ENCODE measurements at regions not wholly inside any gene's neighbourhood (a gene's known extent, or its start where the extent isn't known, plus 50 kb on each side); places are given as distances from the start of the nearest gene placed in this dataset.
"Not testable (repeated sequence)": the region's sequence is repeated elsewhere in the genome, so short reads cannot be mapped to it uniquely, and the experiment has no call there.

DNA sequence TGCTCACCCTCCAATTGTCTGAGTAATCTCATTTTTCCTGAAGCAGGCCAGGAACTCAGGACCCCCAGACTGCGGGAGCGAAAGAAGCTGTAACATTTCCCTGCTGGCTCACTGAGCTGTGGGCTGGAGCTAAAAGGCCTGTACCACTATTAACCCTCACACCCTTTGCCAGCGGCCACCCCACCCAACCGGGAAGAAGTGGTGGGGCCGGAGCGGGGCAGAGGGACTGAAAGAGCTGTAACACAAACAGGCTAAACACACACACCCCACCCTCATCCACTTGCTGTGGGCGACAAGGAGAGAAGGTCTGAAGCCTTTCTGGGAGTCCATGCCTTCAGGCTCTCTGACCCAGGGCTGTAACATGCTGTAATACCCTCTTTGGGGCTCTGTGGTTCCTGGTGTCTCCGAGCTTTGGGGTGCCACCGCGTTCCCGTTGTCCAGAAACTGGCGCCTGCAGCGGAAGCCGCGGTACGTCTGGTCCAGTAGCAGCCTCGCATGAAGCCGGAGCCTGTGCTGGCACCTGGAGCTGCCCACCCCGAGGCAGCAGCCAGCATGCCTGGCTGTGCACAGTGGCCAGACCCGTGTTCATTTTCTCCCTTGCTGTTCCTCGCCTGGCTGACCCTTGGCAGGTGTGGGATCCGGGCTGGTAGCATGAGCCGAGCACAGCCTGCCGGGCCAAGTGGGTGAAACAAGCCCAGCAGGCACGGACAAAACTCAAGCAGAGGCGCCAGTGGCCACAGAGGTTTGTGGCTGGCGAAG lies 345.5 kb upstream of the MGAT4C start:
- Histone ChIP-seq H3K4me1 (ENCODE audit: control insufficient read depth in 1 of 2, insufficient read depth in 2 of 2, low read length in 2 of 2) (no peaks in the 10 kb centered on the region), H3K27me3 (ENCODE audit: control insufficient read depth in 1 of 2, insufficient read depth in 2 of 2, low read length in 2 of 2) (no peaks in the 10 kb centered on the region), H3K9me3 (ENCODE audit: control insufficient read depth in 1 of 2, low read length in 2 of 2) (no peaks in the 10 kb centered on the region), H3K27ac (ENCODE audit: low read depth, low read length) (no peak overlapping the region), H3K36me3 (ENCODE audit: control insufficient read depth in 1 of 2, insufficient read depth in 2 of 2, low read length in 2 of 2) (no peaks in the 10 kb centered on the region), H3K4me3 (ENCODE audit: low read depth in 1 of 2, low read length in 2 of 2) (no peak overlapping the region), H3K9ac (ENCODE audit: low read depth in 1 of 2, low read length in 2 of 2) (no peak overlapping the region)

GRCh38 chr12:86600664-86601231 lies 344.6 kb upstream of the MGAT4C start:
- Histone ChIP-seq H3K36me3 (ENCODE audit: control insufficient read depth in 1 of 2, insufficient read depth in 2 of 2, low read length in 2 of 2) (no peaks in the 10 kb centered on the region), H3K4me3 (ENCODE audit: low read depth in 1 of 2, low read length in 2 of 2) (no peak overlapping the region), H3K9ac (ENCODE audit: low read depth in 1 of 2, low read length in 2 of 2) (no peak overlapping the region), H3K9me3 (ENCODE audit: control insufficient read depth in 1 of 2, low read length in 2 of 2) (no peaks in the 10 kb centered on the region), H3K27me3 (ENCODE audit: control insufficient read depth in 1 of 2, insufficient read depth in 2 of 2, low read length in 2 of 2) (no peaks in the 10 kb centered on the region), H3K27ac (ENCODE audit: low read depth, low read length) (no peak overlapping the region), H3K4me1 (ENCODE audit: control insufficient read depth in 1 of 2, insufficient read depth in 2 of 2, low read length in 2 of 2) (no peaks in the 10 kb centered on the region)

DNA sequence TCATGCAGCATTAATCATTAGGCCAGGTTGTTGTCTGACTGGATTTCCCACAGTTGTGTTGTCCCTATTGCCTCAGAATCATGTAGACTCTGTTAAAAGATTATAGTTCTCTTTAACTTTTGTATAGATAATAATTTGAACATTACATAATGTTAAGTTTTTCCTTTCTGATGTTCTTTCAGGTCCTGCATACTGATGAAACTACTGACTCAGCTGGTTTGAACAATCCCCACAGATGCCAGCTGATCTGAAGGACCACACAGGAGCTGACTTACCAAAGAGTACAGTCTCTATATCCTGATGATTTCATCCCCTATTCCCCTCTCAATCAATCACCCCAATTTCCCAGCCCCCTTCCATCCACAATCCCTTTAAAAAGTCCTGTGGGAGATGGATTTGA lies 341.2 kb upstream of the MGAT4C start:
- Histone ChIP-seq H3K4me3 (ENCODE audit: low read depth in 1 of 2, low read length in 2 of 2) (no peak overlapping the region), H3K9me3 (ENCODE audit: control insufficient read depth in 1 of 2, low read length in 2 of 2) (no peaks in the 10 kb centered on the region), H3K27ac (ENCODE audit: low read depth, low read length) (no peak overlapping the region), H3K27me3 (ENCODE audit: control insufficient read depth in 1 of 2, insufficient read depth in 2 of 2, low read length in 2 of 2) (no peaks in the 10 kb centered on the region), H3K36me3 (ENCODE audit: control insufficient read depth in 1 of 2, insufficient read depth in 2 of 2, low read length in 2 of 2) (no peaks in the 10 kb centered on the region), H3K9ac (ENCODE audit: low read depth in 1 of 2, low read length in 2 of 2) (no peak overlapping the region), H3K4me1 (ENCODE audit: control insufficient read depth in 1 of 2, insufficient read depth in 2 of 2, low read length in 2 of 2) (no peaks in the 10 kb centered on the region)

GRCh38 chr12:86590296-86590695 lies 334.1 kb upstream of the MGAT4C start:
- Histone ChIP-seq H3K9me3 (ENCODE audit: control insufficient read depth in 1 of 2, low read length in 2 of 2) (no peaks in the 10 kb centered on the region), H3K27me3 (ENCODE audit: control insufficient read depth in 1 of 2, insufficient read depth in 2 of 2, low read length in 2 of 2) (no peaks in the 10 kb centered on the region), H3K9ac (ENCODE audit: low read depth in 1 of 2, low read length in 2 of 2) (no peak overlapping the region), H3K4me3 (ENCODE audit: low read depth in 1 of 2, low read length in 2 of 2) (no peak overlapping the region), H3K36me3 (ENCODE audit: control insufficient read depth in 1 of 2, insufficient read depth in 2 of 2, low read length in 2 of 2) (no peaks in the 10 kb centered on the region), H3K27ac (ENCODE audit: low read depth, low read length) (no peak overlapping the region), H3K4me1 (ENCODE audit: control insufficient read depth in 1 of 2, insufficient read depth in 2 of 2, low read length in 2 of 2) (no peaks in the 10 kb centered on the region)

DNA sequence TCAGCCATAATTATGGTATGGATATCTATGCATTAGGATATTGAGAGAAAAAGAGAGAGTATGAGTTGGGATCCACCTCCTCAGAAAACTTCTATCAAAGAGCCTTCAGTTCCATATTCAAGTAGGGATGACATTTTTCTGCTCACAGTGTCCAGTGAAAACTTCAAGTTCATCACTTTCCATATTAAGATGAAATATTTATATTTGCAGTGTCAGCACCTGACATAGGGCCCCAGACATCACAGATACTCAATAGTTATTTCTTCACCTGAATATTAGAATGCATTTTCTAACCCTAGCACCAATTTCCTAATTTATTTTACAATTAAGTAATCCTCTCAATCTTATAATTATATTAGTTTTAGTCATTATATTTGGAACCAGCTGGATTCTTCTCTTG lies 318.0 kb upstream of the MGAT4C start:
- Histone ChIP-seq H3K9ac (ENCODE audit: low read depth in 1 of 2, low read length in 2 of 2) (no peak overlapping the region), H3K4me1 (ENCODE audit: control insufficient read depth in 1 of 2, insufficient read depth in 2 of 2, low read length in 2 of 2) (no peaks in the 10 kb centered on the region), H3K27me3 (ENCODE audit: control insufficient read depth in 1 of 2, insufficient read depth in 2 of 2, low read length in 2 of 2) (no peaks in the 10 kb centered on the region), H3K4me3 (ENCODE audit: low read depth in 1 of 2, low read length in 2 of 2) (no peak overlapping the region), H3K9me3 (ENCODE audit: control insufficient read depth in 1 of 2, low read length in 2 of 2) (no peaks in the 10 kb centered on the region), H3K27ac (ENCODE audit: low read depth, low read length) (no peak overlapping the region), H3K36me3 (ENCODE audit: control insufficient read depth in 1 of 2, insufficient read depth in 2 of 2, low read length in 2 of 2) (no peaks in the 10 kb centered on the region)

- Histone ChIP-seq H3K36me3 (ENCODE audit: control insufficient read depth in 1 of 2, insufficient read depth in 2 of 2, low read length in 2 of 2) (no peaks in the 10 kb centered on the region), H3K9ac (ENCODE audit: low read depth in 1 of 2, low read length in 2 of 2) (no peak overlapping the region), H3K9me3 (ENCODE audit: control insufficient read depth in 1 of 2, low read length in 2 of 2) (no peaks in the 10 kb centered on the region), H3K4me3 (ENCODE audit: low read depth in 1 of 2, low read length in 2 of 2) (no peak overlapping the region), H3K27ac (ENCODE audit: low read depth, low read length) (no peak overlapping the region), H3K4me1 (ENCODE audit: control insufficient read depth in 1 of 2, insufficient read depth in 2 of 2, low read length in 2 of 2) (no peaks in the 10 kb centered on the region), H3K27me3 (ENCODE audit: control insufficient read depth in 1 of 2, insufficient read depth in 2 of 2, low read length in 2 of 2) (no peaks in the 10 kb centered on the region)
Observed at GRCh38 chr12:86572455-86572854, 316.3 kb upstream of the MGAT4C start.

DNA sequence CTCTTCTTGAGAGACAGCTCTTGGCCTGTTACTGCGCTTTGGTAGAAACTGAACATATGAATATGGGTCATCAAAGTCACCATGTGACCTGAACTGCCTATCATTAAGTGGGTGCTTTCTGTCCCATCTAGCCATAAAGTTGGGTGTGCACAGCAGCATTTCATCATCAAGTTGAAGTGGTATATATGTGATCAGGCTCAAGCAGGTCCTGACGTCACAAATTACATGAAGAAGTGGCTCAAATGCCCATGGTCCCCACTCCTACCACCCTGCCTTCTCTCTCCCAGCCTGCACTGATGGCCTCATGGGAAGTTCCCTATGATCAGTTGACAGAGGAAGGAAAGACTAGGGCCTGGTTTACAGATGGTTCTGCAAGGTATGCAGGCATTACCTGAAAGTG lies 308.8 kb upstream of the MGAT4C start:
- no peaks in the 10 kb centered on the region for H3K27me3 ChIP-seq (ENCODE audit: control insufficient read depth in 1 of 2, insufficient read depth in 2 of 2, low read length in 2 of 2)

GRCh38 chr12:86555491-86555890 lies 299.3 kb upstream of the MGAT4C start:
- H3K9ac ChIP-seq (ENCODE audit: low read depth in 1 of 2, low read length in 2 of 2); H3K27me3 ChIP-seq (ENCODE audit: control insufficient read depth in 1 of 2, insufficient read depth in 2 of 2, low read length in 2 of 2); H3K4me3 ChIP-seq (ENCODE audit: low read depth in 1 of 2, low read length in 2 of 2); H3K27ac ChIP-seq (ENCODE audit: low read depth, low read length); H3K36me3 ChIP-seq (ENCODE audit: control insufficient read depth in 1 of 2, insufficient read depth in 2 of 2, low read length in 2 of 2); H3K4me1 ChIP-seq (ENCODE audit: control insufficient read depth in 1 of 2, insufficient read depth in 2 of 2, low read length in 2 of 2); H3K9me3 ChIP-seq (ENCODE audit: control insufficient read depth in 1 of 2, low read length in 2 of 2): not testable (repeated sequence)

More for the DNA sequence above, 308.8 kb upstream of the MGAT4C start:
- H3K4me1 ChIP-seq (ENCODE audit: control insufficient read depth in 1 of 2, insufficient read depth in 2 of 2, low read length in 2 of 2), result no peaks in the 10 kb centered on the region
- no peak overlapping the region for H3K4me3 ChIP-seq (ENCODE audit: low read depth in 1 of 2, low read length in 2 of 2)
- H3K36me3 ChIP-seq (ENCODE audit: control insufficient read depth in 1 of 2, insufficient read depth in 2 of 2, low read length in 2 of 2), result no peaks in the 10 kb centered on the region
- H3K27ac ChIP-seq (ENCODE audit: low read depth, low read length), result no peak overlapping the region
- no peak overlapping the region for H3K9ac ChIP-seq (ENCODE audit: low read depth in 1 of 2, low read length in 2 of 2)
- peaks cover 2 to 4% of the 10 kb centered on the region in 2 donors for H3K9me3 ChIP-seq (ENCODE audit: control insufficient read depth in 1 of 2, low read length in 2 of 2)

DNA sequence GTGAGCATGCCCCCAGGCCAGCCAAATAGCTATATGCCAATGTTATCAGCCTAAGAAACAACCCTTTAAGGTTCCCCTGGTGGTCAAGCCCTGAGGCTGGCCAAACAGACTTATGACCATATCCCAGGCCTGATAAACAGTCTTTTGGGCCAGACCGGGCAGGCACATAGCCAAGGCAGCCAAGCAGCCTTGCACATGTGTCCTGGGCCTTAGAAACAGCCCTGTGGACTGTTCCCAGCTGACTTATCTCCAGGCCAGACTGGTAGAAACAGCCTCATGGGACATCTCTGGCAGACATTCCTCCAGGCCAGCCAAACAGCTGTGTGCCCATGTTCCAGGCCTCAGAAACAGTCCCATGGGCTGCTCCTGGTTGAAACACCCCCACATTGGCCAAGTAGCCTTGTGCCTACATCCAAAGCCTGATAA lies 295.0 kb upstream of the MGAT4C start:
- no peak overlapping the region for H3K27ac ChIP-seq (ENCODE audit: low read depth, low read length)
- no peak overlapping the region for H3K4me3 ChIP-seq (ENCODE audit: low read depth in 1 of 2, low read length in 2 of 2)
- no peaks in the 10 kb centered on the region for H3K27me3 ChIP-seq (ENCODE audit: control insufficient read depth in 1 of 2, insufficient read depth in 2 of 2, low read length in 2 of 2)
- no peaks in the 10 kb centered on the region for H3K36me3 ChIP-seq (ENCODE audit: control insufficient read depth in 1 of 2, insufficient read depth in 2 of 2, low read length in 2 of 2)
- no peaks in the 10 kb centered on the region for H3K9me3 ChIP-seq (ENCODE audit: control insufficient read depth in 1 of 2, low read length in 2 of 2)
- no peaks in the 10 kb centered on the region for H3K4me1 ChIP-seq (ENCODE audit: control insufficient read depth in 1 of 2, insufficient read depth in 2 of 2, low read length in 2 of 2)
- H3K9ac ChIP-seq (ENCODE audit: low read depth in 1 of 2, low read length in 2 of 2), result no peak overlapping the region

DNA sequence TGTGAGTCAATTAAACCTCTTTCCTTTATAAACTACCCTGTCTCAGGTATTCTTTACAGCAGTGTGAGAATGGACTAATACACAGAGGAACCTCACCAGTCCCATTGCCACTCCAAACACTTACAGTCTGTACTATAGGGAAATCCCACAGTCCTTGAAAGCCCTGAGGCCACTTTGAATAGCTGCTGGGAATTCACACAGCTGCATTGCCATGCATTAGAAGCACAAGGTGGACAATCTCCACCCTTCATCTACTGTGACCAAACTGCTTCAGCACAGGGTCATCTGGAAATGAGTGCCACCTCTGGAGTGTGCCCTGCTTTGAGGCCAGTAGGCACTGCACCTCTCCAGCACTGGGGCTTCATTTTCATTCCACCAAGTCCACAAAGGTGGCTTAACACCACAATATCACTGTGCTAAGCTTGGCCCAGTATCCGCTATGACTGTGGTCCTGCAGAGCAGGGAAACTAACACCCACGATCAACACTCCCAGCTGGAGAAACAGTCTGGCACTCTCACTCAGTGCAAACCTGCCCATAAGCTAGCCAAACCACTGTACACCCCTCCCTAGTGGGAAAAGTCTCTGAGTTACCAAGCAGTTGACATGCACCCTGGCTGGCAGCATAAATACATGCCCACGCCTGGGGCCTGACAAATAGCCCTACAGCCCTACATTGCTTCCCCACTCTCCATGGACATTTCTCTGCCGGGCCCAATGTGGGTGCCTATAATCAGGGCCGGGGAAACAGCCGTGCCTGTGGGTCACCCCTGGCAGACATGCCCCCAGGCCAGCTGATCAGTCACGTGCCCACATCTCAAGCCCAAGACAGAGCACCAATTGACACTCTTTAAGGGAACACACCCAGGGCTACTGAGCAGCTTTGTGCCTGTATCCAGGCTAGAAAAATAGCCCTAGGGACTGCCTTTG lies 294.3 kb upstream of the MGAT4C start:
- Histone ChIP-seq H3K36me3 (ENCODE audit: control insufficient read depth in 1 of 2, insufficient read depth in 2 of 2, low read length in 2 of 2) (no peaks in the 10 kb centered on the region), H3K4me1 (ENCODE audit: control insufficient read depth in 1 of 2, insufficient read depth in 2 of 2, low read length in 2 of 2) (no peaks in the 10 kb centered on the region), H3K9me3 (ENCODE audit: control insufficient read depth in 1 of 2, low read length in 2 of 2) (no peaks in the 10 kb centered on the region), H3K27ac (ENCODE audit: low read depth, low read length) (no peak overlapping the region), H3K4me3 (ENCODE audit: low read depth in 1 of 2, low read length in 2 of 2) (no peak overlapping the region), H3K27me3 (ENCODE audit: control insufficient read depth in 1 of 2, insufficient read depth in 2 of 2, low read length in 2 of 2) (no peaks in the 10 kb centered on the region), H3K9ac (ENCODE audit: low read depth in 1 of 2, low read length in 2 of 2) (no peak overlapping the region)
